BE2C (cell line): ENCODE measurements at regions not wholly inside any gene's neighbourhood (a gene's known extent, or its start where the extent isn't known, plus 50 kb on each side); places are given as distances from the start of the nearest gene placed in this dataset.

Source experiments
- DNase-seq: peaks from one replicate; pipeline ENCODE4 v3.0.0-alpha.2; 2020
- H3K27me3 ChIP-seq: fragments of 250-450 bp; sonication (Bioruptor Pico); 2 replicates; pipeline ENCODE4 v1.5.1; 2020; ENCODE audit warnings: mild to moderate bottlenecking
- H3K36me3 ChIP-seq: fragments of 250-450 bp; sonication (Bioruptor Pico); 2 replicates; pipeline ENCODE4 v1.5.1; 2020; ENCODE audit warnings: mild to moderate bottlenecking
- H3K4me1 ChIP-seq: fragments of 250-450 bp; sonication (Bioruptor Pico); 2 replicates; pipeline ENCODE4 v1.5.1; 2020
- H3K4me3 ChIP-seq: 2 replicates; pipeline ENCODE4 v1.5.1; 2011; ENCODE audit warnings: low read depth, low read length
- H3K9me3 ChIP-seq: fragments of 250-450 bp; sonication (Bioruptor Pico); 2 replicates; pipeline ENCODE4 v1.5.1; 2020
- TF ChIP-seq, protein P1 (sequence below): IDR thresholded peaks from 2 replicates; pipeline ENCODE4 v1.5.1; 2012; ENCODE audit warnings: mild to moderate bottlenecking, low read depth, low read length

DNA sequence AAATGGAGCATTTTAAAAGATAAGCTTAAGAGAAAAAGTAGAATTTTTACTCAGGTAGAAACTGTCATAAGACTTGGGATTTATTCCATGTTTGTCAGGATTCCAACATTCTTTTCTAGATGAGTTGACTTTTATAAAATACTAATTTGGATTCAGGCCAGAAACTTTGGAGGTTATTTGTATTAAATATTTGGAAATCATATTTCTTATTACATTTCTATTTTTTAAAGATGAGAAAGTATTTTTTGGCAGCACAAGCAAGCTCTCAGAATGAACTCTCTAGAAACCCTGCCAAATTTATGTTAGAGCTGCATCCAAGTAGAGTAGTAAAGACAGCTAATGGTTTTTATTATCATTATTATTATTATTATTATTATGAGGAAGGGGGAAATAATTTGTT lies 1014.9 kb upstream of the GJE1 start:
- TF ChIP-seq, protein P1, sequence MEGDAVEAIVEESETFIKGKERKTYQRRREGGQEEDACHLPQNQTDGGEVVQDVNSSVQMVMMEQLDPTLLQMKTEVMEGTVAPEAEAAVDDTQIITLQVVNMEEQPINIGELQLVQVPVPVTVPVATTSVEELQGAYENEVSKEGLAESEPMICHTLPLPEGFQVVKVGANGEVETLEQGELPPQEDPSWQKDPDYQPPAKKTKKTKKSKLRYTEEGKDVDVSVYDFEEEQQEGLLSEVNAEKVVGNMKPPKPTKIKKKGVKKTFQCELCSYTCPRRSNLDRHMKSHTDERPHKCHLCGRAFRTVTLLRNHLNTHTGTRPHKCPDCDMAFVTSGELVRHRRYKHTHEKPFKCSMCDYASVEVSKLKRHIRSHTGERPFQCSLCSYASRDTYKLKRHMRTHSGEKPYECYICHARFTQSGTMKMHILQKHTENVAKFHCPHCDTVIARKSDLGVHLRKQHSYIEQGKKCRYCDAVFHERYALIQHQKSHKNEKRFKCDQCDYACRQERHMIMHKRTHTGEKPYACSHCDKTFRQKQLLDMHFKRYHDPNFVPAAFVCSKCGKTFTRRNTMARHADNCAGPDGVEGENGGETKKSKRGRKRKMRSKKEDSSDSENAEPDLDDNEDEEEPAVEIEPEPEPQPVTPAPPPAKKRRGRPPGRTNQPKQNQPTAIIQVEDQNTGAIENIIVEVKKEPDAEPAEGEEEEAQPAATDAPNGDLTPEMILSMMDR: no peak
- Histone ChIP-seq H3K9me3 (no peaks in the 10 kb centered on the region), H3K4me3 (no peak overlapping the region), H3K4me1 (no peaks in the 10 kb centered on the region), H3K27me3 (no peaks in the 10 kb centered on the region), H3K36me3 (no peaks in the 10 kb centered on the region)
- DNase-seq: no peak

DNA sequence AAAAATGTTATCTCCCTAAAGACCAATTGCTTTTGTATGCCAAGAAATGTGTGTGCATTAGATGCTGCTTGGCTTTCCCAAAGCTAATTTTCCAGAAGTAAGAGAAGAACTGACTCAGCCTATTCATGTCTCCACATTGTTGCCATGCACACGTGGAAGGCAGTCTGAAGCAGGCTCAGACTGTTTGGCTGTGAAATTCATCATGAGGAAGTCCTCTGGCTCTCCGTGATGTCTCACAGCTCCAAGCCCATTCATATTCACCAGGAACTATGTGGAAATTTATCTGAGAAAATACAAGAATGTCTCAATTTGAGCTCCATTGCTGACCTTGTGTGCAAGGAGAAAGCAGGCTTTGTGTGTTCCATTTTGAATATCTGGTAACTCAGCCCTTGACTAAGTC lies 1022.2 kb upstream of the GJE1 start:
- H3K4me3 ChIP-seq: no peak overlapping the region
- no peak for DNase-seq
- no peaks in the 10 kb centered on the region for H3K9me3 ChIP-seq
- no peaks in the 10 kb centered on the region for H3K4me1 ChIP-seq
- TF ChIP-seq, protein P1: no peak
- H3K27me3 ChIP-seq: no peaks in the 10 kb centered on the region
- no peaks in the 10 kb centered on the region for H3K36me3 ChIP-seq

DNA sequence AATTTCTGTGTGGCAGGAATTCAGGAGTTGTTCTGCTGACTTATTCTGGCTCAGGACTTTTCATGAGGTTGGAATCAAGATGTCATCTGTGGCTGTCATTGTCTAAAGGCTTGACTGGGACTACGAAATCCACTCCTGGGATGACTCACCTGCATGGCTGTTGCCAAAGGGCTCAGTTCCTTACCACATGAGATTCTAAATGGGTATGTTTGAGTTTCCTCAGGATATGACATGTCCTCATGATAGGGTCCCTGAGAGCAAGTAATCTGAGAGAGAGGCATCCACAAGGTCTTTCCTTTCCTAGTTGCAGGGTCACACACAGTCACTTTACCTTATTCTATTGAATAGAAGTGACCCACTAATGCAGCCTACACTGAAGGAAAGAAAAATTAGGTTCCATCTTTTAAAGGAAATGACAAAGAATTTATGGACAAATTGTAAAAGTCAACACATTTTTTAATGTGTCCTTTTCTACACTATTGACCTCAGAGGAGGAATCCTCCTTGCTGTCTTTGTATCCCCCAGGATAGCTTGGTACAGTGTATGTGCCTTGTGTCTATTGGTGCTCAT lies 1025.0 kb upstream of the GJE1 start:
- Histone ChIP-seq H3K36me3 (no peaks in the 10 kb centered on the region), H3K4me3 (no peak overlapping the region), H3K9me3 (no peaks in the 10 kb centered on the region), H3K4me1 (no peaks in the 10 kb centered on the region), H3K27me3 (no peaks in the 10 kb centered on the region)
- TF ChIP-seq, protein P1: no peak
- no peak for DNase-seq

DNA sequence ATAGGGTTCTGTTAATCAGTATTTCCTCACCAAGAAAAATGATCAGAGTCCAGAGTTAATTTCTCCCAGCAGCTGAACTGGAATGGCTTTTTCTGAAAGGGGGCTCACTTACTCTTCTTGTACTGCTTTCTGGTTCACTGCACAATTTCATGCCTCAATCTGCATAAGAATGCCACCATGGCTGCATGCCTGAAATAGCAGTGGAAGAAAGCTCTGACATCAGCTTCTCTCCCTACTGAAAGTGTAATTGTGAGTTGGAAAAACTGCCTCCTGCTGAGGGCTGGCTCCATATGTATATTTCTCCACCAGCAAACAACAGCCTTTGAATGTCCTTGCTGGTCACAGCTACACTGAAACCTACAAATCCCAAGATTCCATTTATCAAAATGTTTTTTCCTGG lies 1027.2 kb upstream of the GJE1 start:
- Histone ChIP-seq H3K4me1 (no peaks in the 10 kb centered on the region), H3K4me3 (no peak overlapping the region), H3K9me3 (no peaks in the 10 kb centered on the region), H3K27me3 (no peaks in the 10 kb centered on the region), H3K36me3 (no peaks in the 10 kb centered on the region)
- DNase-seq: no peak
- TF ChIP-seq, protein P1: no peak

DNA sequence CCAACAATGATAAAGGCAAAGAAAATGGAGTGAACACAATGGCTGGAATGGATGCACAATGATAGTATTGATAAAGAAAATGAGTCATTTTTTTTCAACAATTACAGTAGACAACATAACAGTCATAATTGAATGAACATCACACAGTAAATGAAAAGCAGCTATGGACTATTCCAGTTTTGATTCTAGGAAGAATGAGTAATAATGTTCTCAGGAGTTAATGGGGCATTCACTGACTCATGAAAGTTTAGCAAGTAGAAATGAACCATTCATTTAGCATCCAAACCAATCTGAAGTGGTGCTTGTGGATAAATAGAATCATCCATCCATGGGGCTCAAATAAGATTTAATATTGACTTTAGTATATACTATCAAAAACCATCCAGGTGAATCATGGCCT lies 1029.5 kb upstream of the GJE1 start:
- no peaks in the 10 kb centered on the region for H3K36me3 ChIP-seq
- no peaks in the 10 kb centered on the region for H3K9me3 ChIP-seq
- TF ChIP-seq, protein P1: no peak
- no peak overlapping the region for H3K4me3 ChIP-seq
- no peak for DNase-seq
- no peaks in the 10 kb centered on the region for H3K4me1 ChIP-seq
- no peaks in the 10 kb centered on the region for H3K27me3 ChIP-seq

DNA sequence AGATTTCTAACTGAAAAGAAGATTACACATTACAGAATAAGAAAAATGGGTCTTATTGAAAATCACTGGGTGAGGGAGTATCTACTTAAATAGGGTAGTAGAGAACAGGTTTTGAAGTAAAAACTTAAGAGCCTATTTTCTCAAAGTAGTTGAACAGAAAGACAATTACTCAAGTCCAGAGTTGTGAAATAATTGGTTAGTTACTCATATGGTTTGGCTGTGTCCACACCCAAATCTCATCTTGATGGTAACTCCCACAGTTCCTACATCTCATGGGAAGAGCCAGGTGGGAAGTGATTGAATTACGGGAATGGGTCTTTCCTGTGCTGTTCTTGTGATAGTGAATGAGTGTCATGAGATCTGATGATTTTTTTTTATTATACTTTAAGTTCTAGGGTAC lies 1035.3 kb upstream of the GJE1 start:
- H3K9me3 ChIP-seq: no peaks in the 10 kb centered on the region
- DNase-seq: no peak
- H3K4me1 ChIP-seq: no peaks in the 10 kb centered on the region
- no peak overlapping the region for H3K4me3 ChIP-seq
- H3K36me3 ChIP-seq: no peaks in the 10 kb centered on the region
- H3K27me3 ChIP-seq: no peaks in the 10 kb centered on the region
- TF ChIP-seq, protein P1: no peak
